OCI-LY7 (cell line): ENCODE measurements at regions not wholly inside any gene's neighbourhood (a gene's known extent, or its start where the extent isn't known, plus 50 kb on each side); places are given as distances from the start of the nearest gene placed in this dataset.

ENCODE experiments used
- BruUV-seq: library from RNA; stranded (reverse); fragments of 400-500 nt; replicated peaks from 2 replicates; lab custom pipeline; 2021; lab: Mats Ljungman, UMichigan
- CTCF ChIA-PET: fragments of 300-600 bp; sonication (Branson Sonifier 250); formaldehyde crosslinking; loops from one replicate; lab custom pipeline; 2022; ENCODE audit warnings: antibody characterized with exemption; ENCODE audit not compliant: unreplicated experiment; lab: Charles Lee
- POLR2A ChIA-PET: fragments of 300-600 bp; sonication (Branson Sonifier 250); formaldehyde crosslinking; loops from one replicate; lab custom pipeline; 2022; ENCODE audit warnings: antibody characterized with exemption; lab: Charles Lee
- DNase-seq: peaks from one replicate; pipeline ENCODE4 v3.0.0-alpha.2; 2015; ENCODE audit warnings: low spot score
- H2AFZ ChIP-seq: fragments of 200-600 bp; sonication (generic), shearing (Covaris generic); 2 replicates; pipeline ENCODE4 v1.6.1; 2014; ENCODE audit warnings: mild to moderate bottlenecking, antibody characterized with exemption, low read length, moderate library complexity
- H3K27ac ChIP-seq: fragments of 200-600 bp; sonication (generic); 2 replicates; pipeline ENCODE4 v1.5.1; 2014; ENCODE audit warnings: mixed run types, low read depth, mild to moderate bottlenecking, moderate library complexity, low read length, inconsistent platforms; ENCODE audit not compliant: poor library complexity, severe bottlenecking
- H3K36me3 ChIP-seq: fragments of 200-600 bp; sonication (generic); 2 replicates; pipeline ENCODE4 v1.6.1; 2014; ENCODE audit warnings: mild to moderate bottlenecking, antibody characterized with exemption, low read length, moderate library complexity, mixed read lengths; ENCODE audit not compliant: insufficient read depth
- H3K4me1 ChIP-seq: fragments of 200-600 bp; sonication (generic); 2 replicates; pipeline ENCODE4 v1.5.1; 2014; ENCODE audit warnings: mild to moderate bottlenecking, low read length; ENCODE audit not compliant: insufficient read depth, poor library complexity, severe bottlenecking
- H3K4me2 ChIP-seq: fragments of 200-600 bp; sonication (generic); 2 replicates; pipeline ENCODE4 v1.6.1; 2014; ENCODE audit warnings: mild to moderate bottlenecking, low read length
- H3K4me3 ChIP-seq: fragments of 200-600 bp; sonication (generic); 2 replicates; pipeline ENCODE4 v1.5.1; 2014; ENCODE audit warnings: mild to moderate bottlenecking, low read depth, low read length; ENCODE audit not compliant: poor library complexity, severe bottlenecking
- H3K79me2 ChIP-seq: fragments of 200-600 bp; sonication (generic); 2 replicates; pipeline ENCODE4 v1.6.1; 2016; ENCODE audit warnings: low read depth, mild to moderate bottlenecking, low read length, moderate library complexity, mixed read lengths; ENCODE audit not compliant: insufficient read depth
- H3K9me2 ChIP-seq: fragments of 200-600 bp; sonication (generic); 2 replicates; pipeline ENCODE4 v1.6.1; 2016; ENCODE audit warnings: mild to moderate bottlenecking, low read length, mixed read lengths; ENCODE audit not compliant: insufficient read depth
- H3K9me3 ChIP-seq: fragments of 200-600 bp; sonication (generic); 2 replicates; pipeline ENCODE4 v1.6.1; 2014; ENCODE audit warnings: mild to moderate bottlenecking, mixed run types, low read length, mixed read lengths
- H4K20me1 ChIP-seq: fragments of 200-600 bp; sonication (generic); 2 replicates; pipeline ENCODE4 v1.6.1; 2014; ENCODE audit warnings: mild to moderate bottlenecking, antibody characterized with exemption, low read length, moderate library complexity, mixed read lengths; ENCODE audit not compliant: insufficient read depth
- CTCF ChIP-seq: fragments of 200-600 bp; sonication (generic); conservative IDR thresholded peaks from 2 replicates; pipeline ENCODE4 v1.5.1; 2014; ENCODE audit warnings: mild to moderate bottlenecking, antibody characterized with exemption, low read length, moderate library complexity, mixed read lengths
- EZH2phosphoT487 ChIP-seq: fragments of 200-600 bp; sonication (generic); IDR thresholded peaks from 2 replicates; pipeline ENCODE4 v1.6.1; 2018; ENCODE audit warnings: low read depth, borderline replicate concordance, mild to moderate bottlenecking, mixed run types, antibody characterized with exemption, low read length, moderate library complexity, mixed read lengths
- intact Hi-C: fragments of 100-400 bp; cut with micrococcal nuclease; formaldehyde crosslinking; loops from one replicate; pipeline ENCODE4 v1.10.0; 2022; ENCODE audit not compliant: unreplicated experiment

- intact Hi-C loops: no loop called here
- no peak overlapping the region for H2AFZ ChIP-seq
These were observed 388.0 kb downstream of the VRK1 start for GRCh38 chr14:97185186-97185585.

GRCh38 chr14:97187916-97188315, 390.7 kb downstream of the VRK1 start:
- H3K4me1 ChIP-seq: no peaks in the 10 kb centered on the region
- H3K4me2 ChIP-seq: no peak overlapping the region
- no peak overlapping the region for H2AFZ ChIP-seq
- no peaks in the 10 kb centered on the region for H3K9me2 ChIP-seq
- H3K4me3 ChIP-seq: no peak overlapping the region
- POLR2A ChIA-PET: no interaction called here
- H3K79me2 ChIP-seq: no peaks in the 10 kb centered on the region
- CTCF ChIA-PET: no interaction called here
- no TSS peak for BruUV-seq
- H3K36me3 ChIP-seq: no peaks in the 10 kb centered on the region
- no peak for DNase-seq
- intact Hi-C loops: no loop called here
- no peaks in the 10 kb centered on the region for H4K20me1 ChIP-seq
- H3K27ac ChIP-seq: no peak overlapping the region
- no peak for TF ChIP-seq CTCF
- no peak for TF ChIP-seq EZH2phosphoT487
- H3K9me3 ChIP-seq: no peaks in the 10 kb centered on the region

More at GRCh38 chr14:97185186-97185585, 388.0 kb downstream of the VRK1 start:
- Histone ChIP-seq H3K4me1 (no peaks in the 10 kb centered on the region), H3K27ac (no peak overlapping the region), H3K36me3 (no peaks in the 10 kb centered on the region), H4K20me1 (no peaks in the 10 kb centered on the region), H3K79me2 (no peaks in the 10 kb centered on the region), H3K4me3 (no peak overlapping the region), H3K4me2 (no peak overlapping the region), H3K9me3 (peaks cover 8% of the 10 kb centered on the region), H3K9me2 (no peaks in the 10 kb centered on the region)
- TF ChIP-seq EZH2phosphoT487 (no peak), CTCF (peak; percentile 52)
- POLR2A ChIA-PET: interaction anchor here (0.7 kb wide), 1 partner anchor 195 kb away, joined by 4 read pairs; no protein-coding TSS in a partner anchor
- CTCF ChIA-PET: no interaction called here
- BruUV-seq: no TSS peak
- peak; percentile 2 for DNase-seq

- BruUV-seq: no TSS peak
- TF ChIP-seq EZH2phosphoT487: no peak
- no peak for TF ChIP-seq CTCF
- intact Hi-C loops: no loop called here
- no peaks in the 10 kb centered on the region for H4K20me1 ChIP-seq
- H3K4me1 ChIP-seq: no peaks in the 10 kb centered on the region
- DNase-seq: no peak
- no peak overlapping the region for H3K4me2 ChIP-seq
- no peak overlapping the region for H3K4me3 ChIP-seq
- no peaks in the 10 kb centered on the region for H3K79me2 ChIP-seq
- peaks cover 9% of the 10 kb centered on the region; the same call in 1 of the 2 replicates for H3K9me3 ChIP-seq
- no peaks in the 10 kb centered on the region for H3K9me2 ChIP-seq
- ChIA-PET POLR2A (no interaction called here), CTCF (no interaction called here)
- H3K27ac ChIP-seq: no peak overlapping the region
- no peak overlapping the region for H2AFZ ChIP-seq
- no peaks in the 10 kb centered on the region for H3K36me3 ChIP-seq
These were observed 399.2 kb downstream of the VRK1 start for GRCh38 chr14:97196336-97196735.
